RWPE1 (cell line): ENCODE measurements at regions not wholly inside any gene's neighbourhood (a gene's known extent, or its start where the extent isn't known, plus 50 kb on each side); places are given as distances from the start of the nearest gene placed in this dataset.

ENCODE experiments used
- CTCF ChIA-PET: fragments of 350-600 bp; sonication (Branson Sonifier 250); formaldehyde crosslinking; extraction: SDS; loops from one replicate; lab custom pipeline; 2021; lab: Yijun Ruan, JAX
- POLR2A ChIA-PET: fragments of 400-600 bp; formaldehyde crosslinking; extraction: SDS; loops from one replicate; lab custom pipeline; 2020; ENCODE audit warnings: antibody characterized with exemption; ENCODE audit not compliant: low non-redundant PET; lab: Yijun Ruan, JAX
- DNase-seq: peaks from one replicate; pipeline ENCODE4 v3.0.0; 2012; ENCODE audit warnings: low spot score
- H3K27ac ChIP-seq: fragments of 450-650 bp; 2 replicates; pipeline ENCODE4 v1.5.1; 2017
- TF ChIP-seq, protein P1 (sequence below): fragments of 450-650 bp; conservative IDR thresholded peaks from 2 replicates; pipeline ENCODE4 v1.5.1; 2017; ENCODE audit warnings: low read depth, mild to moderate bottlenecking

DNA sequence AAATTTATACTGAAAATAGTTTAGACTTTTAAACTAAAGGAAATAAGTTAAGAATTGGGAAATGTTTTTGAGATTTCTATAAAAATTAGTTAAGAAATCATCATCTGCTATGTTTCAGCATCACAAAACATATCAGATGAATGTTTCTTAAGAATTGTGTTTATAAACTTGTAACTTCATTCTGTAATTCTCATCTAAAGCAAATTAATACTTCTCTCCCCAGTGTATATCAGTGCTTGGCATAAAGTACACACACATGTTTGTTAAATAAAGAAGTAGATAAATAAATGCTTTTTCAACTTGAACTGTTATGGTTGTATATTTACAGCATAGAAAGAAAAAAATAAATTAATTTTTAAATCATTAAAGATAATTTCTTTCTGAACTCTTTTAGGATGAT is 245.9 kb upstream of the SLITRK3 start:
- CTCF ChIA-PET = interaction anchor here (0.6 to 1.1 kb wide), 2 partner anchors 13 to 1800 kb away, joined by 3 read pairs; no protein-coding TSS in a partner anchor
- no peak for DNase-seq
- TF ChIP-seq, protein P1, sequence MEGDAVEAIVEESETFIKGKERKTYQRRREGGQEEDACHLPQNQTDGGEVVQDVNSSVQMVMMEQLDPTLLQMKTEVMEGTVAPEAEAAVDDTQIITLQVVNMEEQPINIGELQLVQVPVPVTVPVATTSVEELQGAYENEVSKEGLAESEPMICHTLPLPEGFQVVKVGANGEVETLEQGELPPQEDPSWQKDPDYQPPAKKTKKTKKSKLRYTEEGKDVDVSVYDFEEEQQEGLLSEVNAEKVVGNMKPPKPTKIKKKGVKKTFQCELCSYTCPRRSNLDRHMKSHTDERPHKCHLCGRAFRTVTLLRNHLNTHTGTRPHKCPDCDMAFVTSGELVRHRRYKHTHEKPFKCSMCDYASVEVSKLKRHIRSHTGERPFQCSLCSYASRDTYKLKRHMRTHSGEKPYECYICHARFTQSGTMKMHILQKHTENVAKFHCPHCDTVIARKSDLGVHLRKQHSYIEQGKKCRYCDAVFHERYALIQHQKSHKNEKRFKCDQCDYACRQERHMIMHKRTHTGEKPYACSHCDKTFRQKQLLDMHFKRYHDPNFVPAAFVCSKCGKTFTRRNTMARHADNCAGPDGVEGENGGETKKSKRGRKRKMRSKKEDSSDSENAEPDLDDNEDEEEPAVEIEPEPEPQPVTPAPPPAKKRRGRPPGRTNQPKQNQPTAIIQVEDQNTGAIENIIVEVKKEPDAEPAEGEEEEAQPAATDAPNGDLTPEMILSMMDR = no peak
- POLR2A ChIA-PET = no interaction called here
- no peak overlapping the region for H3K27ac ChIP-seq

GRCh38 chr3:165440380-165440779 is 244.2 kb upstream of the SLITRK3 start:
- no peak for DNase-seq
- TF ChIP-seq, protein P1 = no peak
- POLR2A ChIA-PET = no interaction called here
- CTCF ChIA-PET = no interaction called here
- no peak overlapping the region for H3K27ac ChIP-seq

DNA sequence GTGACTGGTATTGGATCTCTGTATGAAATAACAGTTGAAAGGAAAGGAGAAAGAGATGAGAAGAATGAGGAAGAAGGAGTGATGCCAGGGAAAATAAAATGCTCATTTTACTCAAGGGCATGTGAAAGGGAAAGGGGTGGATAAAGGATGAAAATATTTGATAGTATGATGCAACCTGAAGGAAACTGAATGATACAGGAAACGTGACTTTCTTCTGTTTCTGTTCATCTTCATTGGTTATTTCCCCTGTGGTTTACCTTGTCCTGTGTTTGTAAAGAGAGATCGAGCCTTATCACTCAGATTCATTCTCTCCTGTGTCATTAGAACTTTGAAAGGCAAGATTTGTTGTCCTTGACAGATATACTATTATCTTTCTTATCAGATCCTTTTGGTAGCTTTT is 243.6 kb upstream of the SLITRK3 start:
- H3K27ac ChIP-seq = no peak overlapping the region
- DNase-seq = no peak
- ChIA-PET CTCF (no interaction called here), POLR2A (no interaction called here)
- TF ChIP-seq, protein P1 = no peak

DNA sequence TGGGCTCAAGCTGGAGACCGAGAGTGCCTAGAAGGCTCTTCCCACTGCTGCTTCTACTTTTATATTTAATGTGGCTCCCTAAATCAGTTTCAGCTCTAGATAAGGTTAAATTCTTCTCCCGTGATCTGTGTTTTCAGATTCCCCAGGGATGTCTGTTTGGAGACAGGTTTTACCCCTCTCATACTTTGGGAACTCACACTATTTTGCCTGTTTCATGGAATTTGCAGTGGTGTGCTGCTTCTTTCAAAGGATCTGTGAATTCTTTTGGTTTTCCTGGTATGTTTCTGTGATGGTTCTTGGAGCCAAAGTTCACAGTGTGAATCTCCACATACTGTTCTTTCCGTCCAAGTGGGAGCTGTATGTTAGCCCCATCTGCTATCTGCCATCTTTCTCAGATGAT is 238.3 kb upstream of the SLITRK3 start:
- DNase-seq = no peak
- ChIA-PET POLR2A (interaction anchor here (0.6 kb wide), 1 partner anchor 32 kb away, joined by 3 read pairs; no protein-coding TSS in a partner anchor), CTCF (no interaction called here)
- TF ChIP-seq, protein P1 = no peak
- no peak overlapping the region for H3K27ac ChIP-seq

DNA sequence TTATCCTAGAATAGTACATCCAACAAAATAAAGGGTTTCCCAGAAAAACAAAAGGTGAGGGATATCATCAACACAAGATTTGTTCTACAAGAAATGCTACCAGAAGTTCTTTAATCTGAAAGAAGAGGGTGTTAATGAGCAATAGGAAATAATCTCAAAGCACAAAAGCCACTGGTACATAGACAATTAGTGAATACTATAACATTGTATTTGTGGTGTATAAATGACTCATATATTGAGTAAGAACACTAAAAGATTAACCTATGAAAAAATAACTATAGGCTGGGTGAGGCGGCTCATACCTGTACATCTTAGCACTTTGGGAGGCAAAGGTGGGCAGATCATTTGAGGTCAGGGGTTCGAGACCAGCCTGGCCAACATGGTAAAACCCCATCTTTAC is 210.2 kb upstream of the SLITRK3 start:
- TF ChIP-seq, protein P1 = no peak
- CTCF ChIA-PET = no interaction called here
- peak; percentile 8 for DNase-seq
- no peak overlapping the region for H3K27ac ChIP-seq
- POLR2A ChIA-PET = no interaction called here

DNA sequence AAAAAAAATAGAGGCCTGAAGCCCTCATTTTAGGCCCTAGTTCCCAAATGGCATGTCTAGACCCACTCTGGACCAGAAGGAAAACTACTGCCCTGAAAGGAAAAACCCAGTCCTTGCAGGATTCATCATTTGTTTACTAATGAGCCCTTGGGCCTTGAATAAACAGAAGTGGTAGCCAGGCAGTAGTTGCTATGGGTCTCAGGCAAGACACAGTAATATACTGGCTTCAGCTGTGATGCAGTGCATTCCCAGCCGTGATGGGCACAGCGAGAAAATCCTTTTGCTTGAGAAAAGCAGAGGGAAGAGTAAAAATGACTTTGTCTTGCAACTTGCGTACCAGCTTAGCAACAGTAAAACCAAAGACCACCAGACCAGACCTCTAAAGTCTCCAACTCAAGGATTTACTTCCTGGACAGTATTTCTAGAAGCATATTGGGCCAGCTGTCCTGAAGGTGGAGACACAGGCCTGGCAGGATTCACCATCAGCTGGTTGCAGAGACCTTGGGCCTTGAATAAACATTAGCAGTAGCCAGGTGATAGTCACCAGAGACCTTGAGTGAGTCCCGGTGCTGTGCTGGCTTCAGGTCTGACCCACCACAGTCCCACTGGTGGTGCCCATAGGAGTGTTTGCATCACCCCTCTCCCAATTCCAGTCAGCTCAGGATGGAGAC is 208.3 kb upstream of the SLITRK3 start:
- ChIA-PET POLR2A (no interaction called here), CTCF (no interaction called here)
- TF ChIP-seq, protein P1 = no peak
- DNase-seq = no peak
- no peak overlapping the region for H3K27ac ChIP-seq
